Neural progenitor cell (in vitro differentiated cells): ENCODE measurements at regions not wholly inside any gene's neighbourhood (a gene's known extent, or its start where the extent isn't known, plus 50 kb on each side); places are given as distances from the start of the nearest gene placed in this dataset.

Source experiments
- EZH2phosphoT487 ChIP-seq: fragments of 200-600 bp; sonication (generic); IDR thresholded peaks from 2 replicates; pipeline ENCODE4 v1.6.1; 2017; ENCODE audit warnings: antibody characterized with exemption
- TF ChIP-seq, protein P1 (sequence below): fragments of 200-600 bp; sonication (generic); IDR thresholded peaks from 2 replicates; pipeline ENCODE4 v1.5.1; 2017; ENCODE audit warnings: antibody characterized with exemption, mild to moderate bottlenecking

DNA sequence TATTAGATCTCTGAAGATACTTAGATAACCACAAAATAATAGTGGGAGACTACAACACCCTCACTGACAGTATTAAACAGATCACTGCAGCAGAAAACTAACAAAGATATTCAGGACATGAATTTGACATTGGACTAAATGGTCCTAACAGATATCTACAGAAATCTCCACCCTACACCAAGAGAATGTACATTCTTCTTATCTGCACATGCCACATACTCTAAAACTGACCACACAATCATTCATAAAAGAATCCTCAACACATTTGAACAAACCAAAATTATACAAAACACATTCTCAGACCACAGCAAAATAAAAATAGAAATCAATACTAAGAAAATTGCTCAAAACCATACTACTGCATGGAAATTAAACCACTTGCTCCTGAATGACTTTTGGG, 116.3 kb downstream of the DTWD1 start:
- TF ChIP-seq, protein P1, sequence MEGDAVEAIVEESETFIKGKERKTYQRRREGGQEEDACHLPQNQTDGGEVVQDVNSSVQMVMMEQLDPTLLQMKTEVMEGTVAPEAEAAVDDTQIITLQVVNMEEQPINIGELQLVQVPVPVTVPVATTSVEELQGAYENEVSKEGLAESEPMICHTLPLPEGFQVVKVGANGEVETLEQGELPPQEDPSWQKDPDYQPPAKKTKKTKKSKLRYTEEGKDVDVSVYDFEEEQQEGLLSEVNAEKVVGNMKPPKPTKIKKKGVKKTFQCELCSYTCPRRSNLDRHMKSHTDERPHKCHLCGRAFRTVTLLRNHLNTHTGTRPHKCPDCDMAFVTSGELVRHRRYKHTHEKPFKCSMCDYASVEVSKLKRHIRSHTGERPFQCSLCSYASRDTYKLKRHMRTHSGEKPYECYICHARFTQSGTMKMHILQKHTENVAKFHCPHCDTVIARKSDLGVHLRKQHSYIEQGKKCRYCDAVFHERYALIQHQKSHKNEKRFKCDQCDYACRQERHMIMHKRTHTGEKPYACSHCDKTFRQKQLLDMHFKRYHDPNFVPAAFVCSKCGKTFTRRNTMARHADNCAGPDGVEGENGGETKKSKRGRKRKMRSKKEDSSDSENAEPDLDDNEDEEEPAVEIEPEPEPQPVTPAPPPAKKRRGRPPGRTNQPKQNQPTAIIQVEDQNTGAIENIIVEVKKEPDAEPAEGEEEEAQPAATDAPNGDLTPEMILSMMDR = no peak
- TF ChIP-seq EZH2phosphoT487 = no peak
